BLaER1 (cell line): ENCODE measurements at regions not wholly inside any gene's neighbourhood (a gene's known extent, or its start where the extent isn't known, plus 50 kb on each side); places are given as distances from the start of the nearest gene placed in this dataset.

Experiments used
- H3K27ac ChIP-seq: shearing (Covaris generic); formaldehyde crosslinking; 2 replicates; pipeline ENCODE4 v1.8.1; 2022
- H3K27me3 ChIP-seq: shearing (Covaris generic); formaldehyde crosslinking; 2 replicates; pipeline ENCODE4 v1.8.1; 2022
- H3K36me3 ChIP-seq: shearing (Covaris generic); formaldehyde crosslinking; 2 replicates; pipeline ENCODE4 v1.8.1; 2022
- H3K4me1 ChIP-seq: shearing (Covaris generic); formaldehyde crosslinking; 2 replicates; pipeline ENCODE4 v1.8.1; 2022
- H3K4me2 ChIP-seq: shearing (Covaris generic); formaldehyde crosslinking; 2 replicates; pipeline ENCODE4 v1.8.1; 2022
- H3K4me3 ChIP-seq: shearing (Covaris generic); formaldehyde crosslinking; 2 replicates; pipeline ENCODE4 v1.8.1; 2022
- H3K9ac ChIP-seq: shearing (Covaris generic); formaldehyde crosslinking; 2 replicates; pipeline ENCODE4 v1.8.1; 2022
- H3K9me3 ChIP-seq: shearing (Covaris generic); formaldehyde crosslinking; 2 replicates; pipeline ENCODE4 v1.8.1; 2022
- H4K20me1 ChIP-seq: shearing (Covaris generic); formaldehyde crosslinking; 2 replicates; pipeline ENCODE4 v1.8.1; 2022
- Cebpa-rat ChIP-seq: shearing (Covaris generic); IDR thresholded peaks from 2 replicates; pipeline ENCODE4 v1.8.1; 2022

GRCh38 chr21:43273016-43273707, 104.4 kb downstream of the CRYAA start:
- no peaks in the 10 kb centered on the region for H4K20me1 ChIP-seq
- no peak overlapping the region for H3K4me3 ChIP-seq
- H3K27me3 ChIP-seq: no peaks in the 10 kb centered on the region
- H3K9ac ChIP-seq: peak overlapping the region; percentile 1; the same call in 1 of the 2 replicates
- TF ChIP-seq Cebpa-rat: no peak
- peaks cover 74% of the 10 kb centered on the region for H3K4me1 ChIP-seq
- H3K27ac ChIP-seq: no peak overlapping the region
- H3K36me3 ChIP-seq: no peaks in the 10 kb centered on the region
- H3K9me3 ChIP-seq: no peaks in the 10 kb centered on the region
- peak overlapping the region; percentile 68 for H3K4me2 ChIP-seq

GRCh38 chr21:43272591-43272990, 103.8 kb downstream of the CRYAA start:
- Histone ChIP-seq H4K20me1 (no peaks in the 10 kb centered on the region), H3K9me3 (no peaks in the 10 kb centered on the region), H3K27me3 (no peaks in the 10 kb centered on the region), H3K9ac (no peak overlapping the region), H3K27ac (no peak overlapping the region), H3K36me3 (no peaks in the 10 kb centered on the region), H3K4me2 (peak overlapping the region; percentile 68), H3K4me3 (no peak overlapping the region), H3K4me1 (peaks cover 74% of the 10 kb centered on the region)
- TF ChIP-seq Cebpa-rat: no peak

GRCh38 chr21:43271452-43272020, 102.7 kb downstream of the CRYAA start:
- Histone ChIP-seq H3K4me3 (no peak overlapping the region), H4K20me1 (no peaks in the 10 kb centered on the region), H3K27me3 (no peaks in the 10 kb centered on the region), H3K9ac (no peak overlapping the region), H3K4me2 (no peak overlapping the region), H3K9me3 (no peaks in the 10 kb centered on the region), H3K4me1 (peaks cover 73% of the 10 kb centered on the region), H3K27ac (no peak overlapping the region), H3K36me3 (no peaks in the 10 kb centered on the region)
- TF ChIP-seq Cebpa-rat: no peak

GRCh38 chr21:43270800-43271301, 102.0 kb downstream of the CRYAA start:
- Histone ChIP-seq H4K20me1 (no peaks in the 10 kb centered on the region), H3K27ac (no peak overlapping the region), H3K9ac (no peak overlapping the region), H3K27me3 (no peaks in the 10 kb centered on the region), H3K4me2 (no peak overlapping the region), H3K36me3 (no peaks in the 10 kb centered on the region), H3K9me3 (no peaks in the 10 kb centered on the region), H3K4me1 (peaks cover 67% of the 10 kb centered on the region), H3K4me3 (no peak overlapping the region)
- TF ChIP-seq Cebpa-rat: no peak

GRCh38 chr21:43269957-43270705, 101.3 kb downstream of the CRYAA start:
- H3K4me1 ChIP-seq: peaks cover 60% of the 10 kb centered on the region
- no peaks in the 10 kb centered on the region for H3K36me3 ChIP-seq
- no peaks in the 10 kb centered on the region for H4K20me1 ChIP-seq
- H3K9me3 ChIP-seq: no peaks in the 10 kb centered on the region
- no peak overlapping the region for H3K4me2 ChIP-seq
- no peaks in the 10 kb centered on the region for H3K27me3 ChIP-seq
- H3K27ac ChIP-seq: no peak overlapping the region
- no peak overlapping the region for H3K9ac ChIP-seq
- TF ChIP-seq Cebpa-rat: no peak
- no peak overlapping the region for H3K4me3 ChIP-seq

GRCh38 chr21:43269440-43269839, 100.6 kb downstream of the CRYAA start:
- no peak for TF ChIP-seq Cebpa-rat
- H3K27ac ChIP-seq: no peak overlapping the region
- H3K27me3 ChIP-seq: no peaks in the 10 kb centered on the region
- H3K36me3 ChIP-seq: no peaks in the 10 kb centered on the region
- H3K4me3 ChIP-seq: no peak overlapping the region
- peak overlapping the region; percentile 84 for H3K4me2 ChIP-seq
- H3K9ac ChIP-seq: no peak overlapping the region
- no peaks in the 10 kb centered on the region for H4K20me1 ChIP-seq
- peaks cover 53% of the 10 kb centered on the region for H3K4me1 ChIP-seq
- H3K9me3 ChIP-seq: no peaks in the 10 kb centered on the region

GRCh38 chr21:43268804-43269186, 100.0 kb downstream of the CRYAA start:
- Histone ChIP-seq H3K36me3 (no peaks in the 10 kb centered on the region), H3K9me3 (no peaks in the 10 kb centered on the region), H4K20me1 (no peaks in the 10 kb centered on the region), H3K27ac (no peak overlapping the region; the same call in 1 of the 2 replicates), H3K9ac (no peak overlapping the region), H3K4me1 (peaks cover 46% of the 10 kb centered on the region), H3K27me3 (no peaks in the 10 kb centered on the region), H3K4me2 (peak overlapping the region; percentile 84), H3K4me3 (no peak overlapping the region)
- TF ChIP-seq Cebpa-rat: no peak

GRCh38 chr21:43268086-43268803, 99.4 kb downstream of the CRYAA start:
- peak overlapping the region; percentile 56; the same call in 1 of the 2 replicates for H3K27ac ChIP-seq
- H3K9me3 ChIP-seq: no peaks in the 10 kb centered on the region
- H3K4me3 ChIP-seq: no peak overlapping the region
- H4K20me1 ChIP-seq: no peaks in the 10 kb centered on the region
- TF ChIP-seq Cebpa-rat: no peak
- H3K27me3 ChIP-seq: no peaks in the 10 kb centered on the region
- peaks cover 41% of the 10 kb centered on the region for H3K4me1 ChIP-seq
- H3K36me3 ChIP-seq: no peaks in the 10 kb centered on the region
- no peak overlapping the region; the same call in 1 of the 2 replicates for H3K9ac ChIP-seq
- H3K4me2 ChIP-seq: peak overlapping the region; percentile 84

GRCh38 chr21:43267391-43268085, 98.7 kb downstream of the CRYAA start:
- Histone ChIP-seq H3K27me3 (no peaks in the 10 kb centered on the region), H3K4me2 (peak overlapping the region; percentile 84), H3K27ac (peak overlapping the region; percentile 56; the same call in 1 of the 2 replicates)

More at GRCh38 chr21:43267391-43268085, 98.7 kb downstream of the CRYAA start:
- H3K9me3 ChIP-seq: peaks cover 2% of the 10 kb centered on the region
- H3K4me1 ChIP-seq: peaks cover 34% of the 10 kb centered on the region
- H4K20me1 ChIP-seq: no peaks in the 10 kb centered on the region
- no peak overlapping the region; the same call in 1 of the 2 replicates for H3K9ac ChIP-seq
- no peaks in the 10 kb centered on the region for H3K36me3 ChIP-seq
- H3K4me3 ChIP-seq: no peak overlapping the region
- TF ChIP-seq Cebpa-rat: no peak
